ENCODE measurements at regions not wholly inside any gene's neighbourhood (a gene's known extent, or its start where the extent isn't known, plus 50 kb on each side); places are given as distances from the start of the nearest gene placed in this dataset.

- H3F3A ChIP-seq (ENCODE audit: low read length, unreplicated experiment) = no peaks in the 10 kb centered on the region
- H3K4me2 ChIP-seq (ENCODE audit: low read length) = no peak overlapping the region
- no peaks in the 10 kb centered on the region for H3K36me3 ChIP-seq (ENCODE audit: low read depth, low read length)
- no peak overlapping the region for H3K9ac ChIP-seq (ENCODE audit: low read length)
- peak; percentile 20 for DNase-seq
- no peaks in the 10 kb centered on the region for H3K79me2 ChIP-seq (ENCODE audit: low read length)
- no peaks in the 10 kb centered on the region for H3K9me3 ChIP-seq (ENCODE audit: low read length)
- no peak overlapping the region for H2AFZ ChIP-seq (ENCODE audit: low read length)
- ChIA-PET CTCF (no interaction called here), POLR2A (ENCODE audit: unreplicated experiment) (no interaction called here)
- intact Hi-C loops (cut with micrococcal nuclease) = loop anchor here (10.0 kb wide), 1 partner anchor 411 kb away; no protein-coding TSS in a partner anchor
- no peaks in the 10 kb centered on the region for H3K4me1 ChIP-seq (ENCODE audit: insufficient read depth, low read length)
- H3K9me2 ChIP-seq (replicated peaks; ENCODE audit: low read length) = no peaks in the 10 kb centered on the region
- no peak overlapping the region for H3K4me3 ChIP-seq (ENCODE audit: low read length)
- H4K20me1 ChIP-seq (ENCODE audit: low read length) = no peaks in the 10 kb centered on the region
- no peak for ATAC-seq
- TF ChIP-seq EZH2phosphoT487 (IDR thresholded peaks at IDR 0.05; ENCODE audit: borderline replicate concordance, low read length) = no peak
- no peak for TF ChIP-seq EZH2 (IDR thresholded peaks at IDR 0.05; ENCODE audit: low read length, unreplicated experiment)
- TF ChIP-seq CTCF (conservative IDR thresholded peaks at IDR 0.05; ENCODE audit: low read depth, low read length) = no peak
- no TSS peak for BruUV-seq (replicated peaks)
- H3K27ac ChIP-seq (ENCODE audit: low read length) = no peak overlapping the region
- 0 out of 2 replicates have a peak, but pooled peaks cover 3% of the 10 kb centered on the region for H3K27me3 ChIP-seq (ENCODE audit: low read length)
Measured at GRCh38 chr3:55313666-55314065, 173.4 kb downstream of the WNT5A start.

- Histone ChIP-seq H3F3A (ENCODE audit: low read length, unreplicated experiment) (no peaks in the 10 kb centered on the region), H3K27ac (ENCODE audit: low read length) (no peak overlapping the region), H3K27me3 (ENCODE audit: low read length) (0 out of 2 replicates have a peak, but pooled peaks cover 3% of the 10 kb centered on the region), H3K9me2 (replicated peaks; ENCODE audit: low read length) (no peaks in the 10 kb centered on the region), H2AFZ (ENCODE audit: low read length) (no peak overlapping the region), H3K4me3 (ENCODE audit: low read length) (no peak overlapping the region), H3K36me3 (ENCODE audit: low read depth, low read length) (no peaks in the 10 kb centered on the region), H3K4me2 (ENCODE audit: low read length) (no peak overlapping the region), H3K9me3 (ENCODE audit: low read length) (no peaks in the 10 kb centered on the region), H3K4me1 (ENCODE audit: insufficient read depth, low read length) (no peaks in the 10 kb centered on the region), H3K79me2 (ENCODE audit: low read length) (no peaks in the 10 kb centered on the region), H3K9ac (ENCODE audit: low read length) (no peak overlapping the region), H4K20me1 (ENCODE audit: low read length) (no peaks in the 10 kb centered on the region)
- TF ChIP-seq EZH2 (IDR thresholded peaks at IDR 0.05; ENCODE audit: low read length, unreplicated experiment) (no peak), CTCF (conservative IDR thresholded peaks at IDR 0.05; ENCODE audit: low read depth, low read length) (no peak)
- ATAC-seq (no peak), DNase-seq (peak; percentile 28)
- CTCF ChIA-PET = no interaction called here
- intact Hi-C loops (cut with micrococcal nuclease) = no loop called here
- POLR2A ChIA-PET (ENCODE audit: unreplicated experiment) = no interaction called here
- BruUV-seq (replicated peaks) = no TSS peak
Measured at GRCh38 chr3:55309336-55309735, 177.8 kb downstream of the WNT5A start.

DNA sequence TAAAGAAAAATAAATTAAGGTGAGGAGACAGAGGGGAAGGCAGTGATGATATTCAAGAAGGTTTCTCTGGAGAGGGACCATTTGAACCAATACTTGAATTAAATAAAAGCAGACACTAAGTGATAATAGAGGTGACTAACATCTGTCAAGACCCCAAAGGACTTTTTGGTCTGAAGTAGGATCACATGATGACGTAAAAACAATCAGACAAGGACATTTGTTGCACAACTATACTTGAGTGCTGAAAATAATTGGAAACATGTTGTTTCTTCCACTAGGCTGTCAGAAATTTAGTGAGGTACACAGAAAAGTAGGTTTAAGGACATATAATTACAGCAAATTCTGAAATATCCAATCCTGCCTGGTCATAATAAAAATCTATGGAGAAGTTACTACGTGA is 179.5 kb downstream of the WNT5A start:
- no TSS peak for BruUV-seq (replicated peaks)
- Histone ChIP-seq H3K9ac (ENCODE audit: low read length) (no peak overlapping the region), H3K79me2 (ENCODE audit: low read length) (no peaks in the 10 kb centered on the region), H3F3A (ENCODE audit: low read length, unreplicated experiment) (no peaks in the 10 kb centered on the region), H3K27me3 (ENCODE audit: low read length) (0 out of 2 replicates have a peak, but pooled peaks cover 3% of the 10 kb centered on the region), H3K4me3 (ENCODE audit: low read length) (no peak overlapping the region), H3K9me2 (replicated peaks; ENCODE audit: low read length) (no peaks in the 10 kb centered on the region), H3K4me2 (ENCODE audit: low read length) (no peak overlapping the region), H3K9me3 (ENCODE audit: low read length) (no peaks in the 10 kb centered on the region), H3K4me1 (ENCODE audit: insufficient read depth, low read length) (no peaks in the 10 kb centered on the region), H3K27ac (ENCODE audit: low read length) (no peak overlapping the region), H2AFZ (ENCODE audit: low read length) (no peak overlapping the region), H3K36me3 (ENCODE audit: low read depth, low read length) (no peaks in the 10 kb centered on the region), H4K20me1 (ENCODE audit: low read length) (no peaks in the 10 kb centered on the region)
- no peak for ATAC-seq
- ChIA-PET CTCF (no interaction called here), POLR2A (ENCODE audit: unreplicated experiment) (no interaction called here)
- no peak for TF ChIP-seq EZH2phosphoT487 (IDR thresholded peaks at IDR 0.05; ENCODE audit: borderline replicate concordance, low read length)
- TF ChIP-seq EZH2 (IDR thresholded peaks at IDR 0.05; ENCODE audit: low read length, unreplicated experiment) = no peak
- TF ChIP-seq CTCF (conservative IDR thresholded peaks at IDR 0.05; ENCODE audit: low read depth, low read length) = no peak
- intact Hi-C loops (cut with micrococcal nuclease) = no loop called here
- DNase-seq = no peak

Measured in PC-3 (cell line).